Smooth muscle cell (in vitro differentiated cells): ENCODE measurements at regions not wholly inside any gene's neighbourhood (a gene's known extent, or its start where the extent isn't known, plus 50 kb on each side); places are given as distances from the start of the nearest gene placed in this dataset.

ENCODE experiments used
- DNase-seq: peaks from one replicate; lab custom pipeline; 2025; ENCODE audit not compliant: unreplicated experiment; lab: John Stamatoyannopoulos, UW
- H2AFZ ChIP-seq: fragments of 200-600 bp; sonication (generic); 2 replicates; pipeline ENCODE4 v1.6.0; 2016; ENCODE audit warnings: antibody characterized with exemption, low read depth, mild to moderate bottlenecking
- H3F3A ChIP-seq: fragments of 200-600 bp; sonication (generic); 2 replicates; pipeline ENCODE4 v1.6.0; 2017; ENCODE audit warnings: antibody characterized with exemption, low read depth
- H3K27ac ChIP-seq: fragments of 200-600 bp; sonication (generic); 2 replicates; pipeline ENCODE4 v1.5.1; 2016; ENCODE audit warnings: low read depth, mild to moderate bottlenecking
- H3K27me3 ChIP-seq: fragments of 200-600 bp; sonication (generic); 2 replicates; pipeline ENCODE4 v1.6.1; 2016; ENCODE audit warnings: low read depth, mild to moderate bottlenecking
- H3K36me3 ChIP-seq: fragments of 200-600 bp; sonication (generic); 2 replicates; pipeline ENCODE4 v1.5.1; 2016; ENCODE audit warnings: low read depth
- H3K4me1 ChIP-seq: fragments of 200-600 bp; sonication (generic); 2 replicates; pipeline ENCODE4 v1.5.1; 2016; ENCODE audit warnings: low read depth
- H3K4me2 ChIP-seq: fragments of 200-600 bp; sonication (generic); 2 replicates; pipeline ENCODE4 v1.6.0; 2016; ENCODE audit warnings: mild to moderate bottlenecking
- H3K4me3 ChIP-seq: fragments of 200-600 bp; sonication (generic); 2 replicates; pipeline ENCODE4 v1.5.1; 2016; ENCODE audit warnings: mild to moderate bottlenecking
- H3K79me2 ChIP-seq: fragments of 200-600 bp; sonication (generic); 2 replicates; pipeline ENCODE4 v1.6.0; 2016; ENCODE audit warnings: low read depth, mild to moderate bottlenecking
- H3K9ac ChIP-seq: fragments of 200-600 bp; sonication (generic); 2 replicates; pipeline ENCODE4 v1.6.0; 2016; ENCODE audit warnings: low read depth
- H3K9me3 ChIP-seq: fragments of 200-600 bp; sonication (generic); replicated peaks from 2 replicates; pipeline ENCODE4 v1.5.1; 2016; ENCODE audit warnings: low read depth
- H4K20me1 ChIP-seq: fragments of 200-600 bp; sonication (generic); 2 replicates; pipeline ENCODE4 v1.6.0; 2016; ENCODE audit warnings: low read depth
- CTCF ChIP-seq: fragments of 200-600 bp; sonication (generic); IDR thresholded peaks from 2 replicates; pipeline ENCODE4 v1.5.1; 2017; ENCODE audit warnings: borderline replicate concordance, mild to moderate bottlenecking, antibody characterized with exemption; ENCODE audit not compliant: insufficient read depth, poor library complexity, severe bottlenecking
- WGBS: methylation state at CpG from one replicate; pipeline ENCODE4 v1.1.7; 2016; ENCODE audit warnings: low lambda C conversion rate; 5-methylcytosine and 5-hydroxymethylcytosine counted together

DNA sequence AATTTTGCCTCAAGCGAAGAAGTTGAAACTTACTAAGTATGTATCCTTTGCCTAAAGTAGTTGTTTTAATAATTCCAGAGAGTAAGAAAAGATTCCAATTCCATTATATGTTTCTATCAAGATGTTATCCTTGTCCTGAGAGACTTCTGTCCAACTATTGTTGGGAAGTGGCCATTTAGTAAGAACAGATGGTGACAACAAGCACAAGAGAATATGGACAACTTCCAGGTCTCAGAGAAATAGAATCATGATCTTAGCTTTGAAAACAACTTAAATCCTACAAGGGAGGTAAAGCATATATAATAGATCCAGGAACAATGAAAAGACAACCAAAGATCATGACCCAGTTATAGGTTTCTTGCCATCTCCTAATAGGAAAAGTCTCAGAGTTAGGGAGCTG, 486.6 kb upstream of the PCDH10 start:
- Histone ChIP-seq H3K79me2 (no peaks in the 10 kb centered on the region), H3K36me3 (no peaks in the 10 kb centered on the region), H3K4me2 (no peak overlapping the region), H3F3A (no peaks in the 10 kb centered on the region), H3K4me1 (no peaks in the 10 kb centered on the region), H3K9ac (no peak overlapping the region), H3K27me3 (no peaks in the 10 kb centered on the region), H3K27ac (no peak overlapping the region), H4K20me1 (no peaks in the 10 kb centered on the region), H3K9me3 (no peaks in the 10 kb centered on the region), H3K4me3 (no peak overlapping the region), H2AFZ (no peak overlapping the region)
- TF ChIP-seq CTCF, result no peak
- DNase-seq, result no peak
- WGBS, result 93% methylated on average over 1 of the region's 1 CpG

- H3F3A ChIP-seq, result no peaks in the 10 kb centered on the region
Observed at GRCh38 chr4:132669786-132670185, 479.3 kb upstream of the PCDH10 start.

GRCh38 chr4:132670557-132670956, 478.5 kb upstream of the PCDH10 start:
- Histone ChIP-seq H3K4me3 (no peak overlapping the region), H3K79me2 (no peaks in the 10 kb centered on the region), H3F3A (no peaks in the 10 kb centered on the region), H3K9me3 (no peaks in the 10 kb centered on the region), H3K27ac (no peak overlapping the region), H2AFZ (no peak overlapping the region), H3K27me3 (no peaks in the 10 kb centered on the region), H3K4me2 (no peak overlapping the region), H3K9ac (no peak overlapping the region), H3K36me3 (no peaks in the 10 kb centered on the region), H3K4me1 (no peaks in the 10 kb centered on the region), H4K20me1 (no peaks in the 10 kb centered on the region)
- no peak for TF ChIP-seq CTCF
- DNase-seq, result no peak
- WGBS, result 91% methylated on average over 1 of the region's 1 CpG

More at GRCh38 chr4:132669786-132670185, 479.3 kb upstream of the PCDH10 start:
- Histone ChIP-seq H3K9me3 (no peaks in the 10 kb centered on the region), H2AFZ (no peak overlapping the region), H4K20me1 (no peaks in the 10 kb centered on the region), H3K36me3 (no peaks in the 10 kb centered on the region), H3K4me1 (no peaks in the 10 kb centered on the region), H3K27me3 (no peaks in the 10 kb centered on the region), H3K79me2 (no peaks in the 10 kb centered on the region), H3K4me3 (no peak overlapping the region), H3K27ac (no peak overlapping the region), H3K9ac (no peak overlapping the region), H3K4me2 (no peak overlapping the region)
- TF ChIP-seq CTCF, result no peak
- no peak for DNase-seq
- WGBS, result 0% methylated on average over 1 of the region's 1 CpG

- Histone ChIP-seq H3K27ac (no peak overlapping the region), H3K4me1 (no peaks in the 10 kb centered on the region), H3K79me2 (no peaks in the 10 kb centered on the region), H3F3A (no peaks in the 10 kb centered on the region), H3K4me3 (no peak overlapping the region), H3K36me3 (no peaks in the 10 kb centered on the region), H3K4me2 (no peak overlapping the region), H3K9me3 (no peaks in the 10 kb centered on the region), H3K9ac (no peak overlapping the region), H2AFZ (no peak overlapping the region), H4K20me1 (no peaks in the 10 kb centered on the region), H3K27me3 (no peaks in the 10 kb centered on the region)
- DNase-seq, result no peak
- TF ChIP-seq CTCF, result no peak
Observed at GRCh38 chr4:132683957-132684356, 465.1 kb upstream of the PCDH10 start.
